ENCODE measurements at regions not wholly inside any gene's neighbourhood (a gene's known extent, or its start where the extent isn't known, plus 50 kb on each side); places are given as distances from the start of the nearest gene placed in this dataset.

DNA sequence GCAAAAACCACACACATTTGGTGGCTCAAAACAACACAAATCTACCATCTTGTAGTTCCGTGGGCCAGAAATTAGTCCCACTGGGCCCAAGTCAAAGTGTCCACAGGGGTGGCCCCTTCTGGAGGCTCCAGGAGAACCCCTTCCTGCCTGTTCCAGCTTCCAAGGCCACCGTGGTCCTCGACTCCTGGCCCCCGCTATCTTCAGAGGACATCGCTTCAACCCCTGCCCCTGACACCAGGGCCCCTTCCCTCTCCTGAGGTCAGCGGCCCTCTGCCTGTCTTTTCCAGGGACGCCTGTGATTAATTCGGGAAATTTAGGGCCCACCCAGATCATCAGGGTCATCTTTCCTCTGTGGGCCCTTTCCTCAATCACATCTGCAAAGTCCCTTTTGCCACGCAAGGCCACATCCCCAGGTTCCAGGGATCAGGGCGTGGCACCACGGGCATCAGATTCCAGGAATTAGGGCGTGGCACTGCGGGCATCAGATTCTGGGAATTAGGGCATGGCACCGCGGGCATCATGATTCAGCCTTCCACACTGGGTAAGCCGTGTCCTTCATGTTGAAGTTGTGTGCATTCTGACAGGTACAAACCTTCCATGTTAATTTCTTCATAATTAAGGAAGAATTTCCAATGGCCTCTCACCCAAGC, 59.9 kb upstream of the SMOC2 start (continued):
- TF ChIP-seq USF1 (IDR thresholded peaks at IDR 0.05; ENCODE audit: borderline replicate concordance, low read depth) (no peak), RAD21 (IDR thresholded peaks at IDR 0.05; ENCODE audit: low read length) (no peak), YY1 (IDR thresholded peaks at IDR 0.05; ENCODE audit: low read depth) (no peak), EZH2phosphoT487 (IDR thresholded peaks at IDR 0.05; ENCODE audit: borderline replicate concordance, low read depth) (no peak), TEAD4 (IDR thresholded peaks at IDR 0.05; ENCODE audit: borderline replicate concordance, insufficient read depth) (no peak), MEF2A (IDR thresholded peaks at IDR 0.05; ENCODE audit: borderline replicate concordance, low read depth) (no peak), MXI1 (IDR thresholded peaks at IDR 0.05; ENCODE audit: low read depth, low read length) (no peak), FOSL2 (IDR thresholded peaks at IDR 0.05; ENCODE audit: borderline replicate concordance, low read depth) (no peak), USF2 (IDR thresholded peaks at IDR 0.05; ENCODE audit: borderline replicate concordance, low read depth, low read length) (no peak)

- no peaks in the 10 kb centered on the region for H3K36me3 ChIP-seq (replicated peaks in 1 of 2; ENCODE audit: control insufficient read depth in 1 of 2, insufficient read depth in 2 of 2, low read length in 1 of 2)
- H3F3A ChIP-seq (replicated peaks; ENCODE audit: insufficient read depth) = no peaks in the 10 kb centered on the region
- H4K20me1 ChIP-seq (ENCODE audit: insufficient read depth) = no peaks in the 10 kb centered on the region
- DNase-seq = no peak
- H3K4me1 ChIP-seq (ENCODE audit: control insufficient read depth in 1 of 2, insufficient read depth in 2 of 2, low read depth in 1 of 2, low read length in 1 of 2) = no peaks in the 10 kb centered on the region
- ChIA-PET POLR2A (no interaction called here), CTCF (interaction anchor here (1.9 kb wide), 1 partner anchor 12 kb away, joined by 5 read pairs; no protein-coding TSS in a partner anchor)
- no peaks in the 10 kb centered on the region for H3K9me2 ChIP-seq
- H3K9me3 ChIP-seq = no peaks in the 10 kb centered on the region
- 57% methylated on average over 11 of the region's 24 CpGs for WGBS (ENCODE audit: low lambda C conversion rate)
- H3K4me2 ChIP-seq = no peak overlapping the region
- TF ChIP-seq GATA2 (CRISPR knock-in tag; IDR thresholded peaks at IDR 0.05) (no peak), TAF1 (IDR thresholded peaks at IDR 0.05; ENCODE audit: borderline replicate concordance, low read depth, low read length) (no peak), GABPA (IDR thresholded peaks at IDR 0.05; ENCODE audit: low read depth) (no peak), ELF1 (IDR thresholded peaks at IDR 0.05) (no peak), SIN3A (IDR thresholded peaks at IDR 0.05; ENCODE audit: borderline replicate concordance, low read depth, low read length) (no peak), YY1 (IDR thresholded peaks at IDR 0.05; ENCODE audit: low read depth) (no peak), MEF2A (IDR thresholded peaks at IDR 0.05; ENCODE audit: borderline replicate concordance, low read depth) (no peak), TEAD4 (IDR thresholded peaks at IDR 0.05; ENCODE audit: borderline replicate concordance, insufficient read depth) (no peak), RCOR1 (IDR thresholded peaks at IDR 0.05; ENCODE audit: low read length) (no peak), POLR2AphosphoS5 (IDR thresholded peaks at IDR 0.05; ENCODE audit: low read depth, low read length) (no peak), ZBTB33 (IDR thresholded peaks at IDR 0.05; ENCODE audit: borderline replicate concordance, low read depth) (no peak), EZH2phosphoT487 (IDR thresholded peaks at IDR 0.05; ENCODE audit: borderline replicate concordance, low read depth) (no peak), MXI1 (IDR thresholded peaks at IDR 0.05; ENCODE audit: low read depth, low read length) (no peak), NRF1 (IDR thresholded peaks at IDR 0.05; ENCODE audit: low read depth, low read length) (no peak), EP300 (IDR thresholded peaks at IDR 0.05; ENCODE audit: borderline replicate concordance in 1 of 2, low read depth in 1 of 2, low read length in 1 of 2) (no peak), RAD21 (IDR thresholded peaks at IDR 0.05; ENCODE audit: low read length) (no peak), RXRA (IDR thresholded peaks at IDR 0.05; ENCODE audit: borderline replicate concordance, low read depth) (no peak), CHD2 (IDR thresholded peaks at IDR 0.05; ENCODE audit: low read length, partially characterized antibody) (no peak), JUND (IDR thresholded peaks at IDR 0.05) (no peak)
- TF ChIP-seq, protein P1, sequence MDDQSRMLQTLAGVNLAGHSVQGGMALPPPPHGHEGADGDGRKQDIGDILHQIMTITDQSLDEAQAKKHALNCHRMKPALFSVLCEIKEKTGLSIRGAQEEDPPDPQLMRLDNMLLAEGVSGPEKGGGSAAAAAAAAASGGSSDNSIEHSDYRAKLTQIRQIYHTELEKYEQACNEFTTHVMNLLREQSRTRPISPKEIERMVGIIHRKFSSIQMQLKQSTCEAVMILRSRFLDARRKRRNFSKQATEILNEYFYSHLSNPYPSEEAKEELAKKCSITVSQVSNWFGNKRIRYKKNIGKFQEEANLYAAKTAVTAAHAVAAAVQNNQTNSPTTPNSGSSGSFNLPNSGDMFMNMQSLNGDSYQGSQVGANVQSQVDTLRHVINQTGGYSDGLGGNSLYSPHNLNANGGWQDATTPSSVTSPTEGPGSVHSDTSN (IDR thresholded peaks at IDR 0.05) = no peak
- H3K27ac ChIP-seq (ENCODE audit: low read depth in 2 of 2, low read length in 1 of 2) = no peak overlapping the region
- no peaks in the 10 kb centered on the region for H3K79me2 ChIP-seq (ENCODE audit: insufficient read depth)
- H3K9ac ChIP-seq = no peak overlapping the region
- no peak overlapping the region for H2AFZ ChIP-seq (ENCODE audit: low read depth)
- H3K4me3 ChIP-seq (ENCODE audit: low read depth in 2 of 2, low read length in 1 of 2) = no peak overlapping the region
- no peaks in the 10 kb centered on the region for H3K27me3 ChIP-seq (ENCODE audit: insufficient read depth)
Measured at GRCh38 chr6:168381726-168382458, 59.1 kb upstream of the SMOC2 start.
